H9 (cell line): ENCODE measurements at regions not wholly inside any gene's neighbourhood (a gene's known extent, or its start where the extent isn't known, plus 50 kb on each side); places are given as distances from the start of the nearest gene placed in this dataset.

Experiments
- DNase-seq: peaks from one replicate; pipeline ENCODE4 v3.0.0-alpha.2; 2017
- H2AFZ ChIP-seq: one replicate; pipeline ENCODE4 v1.6.1; 2013; ENCODE audit warnings: mild to moderate bottlenecking, low read length, control low read depth, moderate library complexity
- H2AK5ac ChIP-seq: 2 replicates; pipeline ENCODE4 v1.6.1; 2013; ENCODE audit warnings: low read length, control low read depth, mixed read lengths; ENCODE audit not compliant: insufficient read length
- H2BK120ac ChIP-seq: one replicate; pipeline ENCODE4 v1.6.1; 2013; ENCODE audit warnings: low read depth, mild to moderate bottlenecking, low read length, control low read depth, inconsistent platforms; ENCODE audit not compliant: poor library complexity, severe bottlenecking
- H2BK12ac ChIP-seq: 2 replicates; pipeline ENCODE4 v1.6.1; 2013; ENCODE audit warnings: low read length, control low read depth, mixed read lengths, low read depth; ENCODE audit not compliant: insufficient read length
- H2BK15ac ChIP-seq: 2 replicates; pipeline ENCODE4 v1.6.1; 2013; ENCODE audit warnings: low read depth, low read length, control low read depth
- H2BK20ac ChIP-seq: one replicate; pipeline ENCODE4 v1.6.1; 2013; ENCODE audit warnings: low read depth, mild to moderate bottlenecking, low read length, control low read depth, inconsistent platforms; ENCODE audit not compliant: poor library complexity, severe bottlenecking
- H2BK5ac ChIP-seq: 2 replicates; pipeline ENCODE4 v1.6.1; 2013; ENCODE audit warnings: low read length, control low read depth, mixed read lengths; ENCODE audit not compliant: insufficient read length
- H3K14ac ChIP-seq: 2 replicates; pipeline ENCODE4 v1.6.1; 2013; ENCODE audit warnings: low read length, control low read depth; ENCODE audit not compliant: insufficient read depth
- H3K18ac ChIP-seq: 2 replicates; pipeline ENCODE4 v1.6.1; 2013; ENCODE audit warnings: low read depth, mild to moderate bottlenecking, mixed read lengths, low read length, control low read depth; ENCODE audit not compliant: insufficient read length
- H3K23ac ChIP-seq: 2 replicates; pipeline ENCODE4 v1.6.1; 2013; ENCODE audit warnings: low read length, control low read depth, mixed read lengths, low read depth; ENCODE audit not compliant: insufficient read length
- H3K23me2 ChIP-seq: 2 replicates; pipeline ENCODE4 v1.6.1; 2013; ENCODE audit warnings: low read depth, mild to moderate bottlenecking, mixed read lengths, low read length, control low read depth; ENCODE audit not compliant: insufficient read length, poor library complexity, severe bottlenecking
- H3K27ac ChIP-seq: 2 replicates; pipeline ENCODE4 v1.5.1; 2013; ENCODE audit warnings: low read length, control low read depth, mixed read lengths, low read depth; ENCODE audit not compliant: insufficient read length
- H3K27me3 ChIP-seq: 2 replicates; pipeline ENCODE4 v1.6.1; 2013; ENCODE audit warnings: low read length, control low read depth, inconsistent platforms; ENCODE audit not compliant: insufficient read depth
- H3K4ac ChIP-seq: 2 replicates; pipeline ENCODE4 v1.6.1; 2013; ENCODE audit warnings: low read depth, mild to moderate bottlenecking, control low read depth, inconsistent platforms, low read length, moderate library complexity
- H3K4me1 ChIP-seq: 2 replicates; pipeline ENCODE4 v1.6.1; 2013; ENCODE audit warnings: low read length, control low read depth, inconsistent platforms; ENCODE audit not compliant: insufficient read depth
- H3K4me2 ChIP-seq: 2 replicates; pipeline ENCODE4 v1.6.1; 2013; ENCODE audit warnings: low read length, control low read depth, mixed read lengths; ENCODE audit not compliant: insufficient read length, insufficient read depth
- H3K56ac ChIP-seq: 2 replicates; pipeline ENCODE4 v1.6.1; 2013; ENCODE audit warnings: low read depth, mild to moderate bottlenecking, mixed read lengths, low read length, control low read depth; ENCODE audit not compliant: insufficient read length
- H3K79me1 ChIP-seq: 2 replicates; pipeline ENCODE4 v1.6.1; 2013; ENCODE audit warnings: low read depth, mild to moderate bottlenecking, moderate library complexity, low read length, control low read depth, inconsistent platforms; ENCODE audit not compliant: insufficient read depth, poor library complexity, severe bottlenecking
- H3K79me2 ChIP-seq: 2 replicates; pipeline ENCODE4 v1.6.1; 2013; ENCODE audit warnings: low read length, control low read depth, inconsistent platforms; ENCODE audit not compliant: insufficient read depth
- H3K9ac ChIP-seq: 2 replicates; pipeline ENCODE4 v1.6.1; 2013; ENCODE audit warnings: low read length, control low read depth, mixed read lengths; ENCODE audit not compliant: insufficient read length; ENCODE audit errors: extremely low read depth
- H3K9me3 ChIP-seq: one replicate; pipeline ENCODE4 v1.6.1; 2013; ENCODE audit warnings: low read depth, low read length, inconsistent platforms; ENCODE audit not compliant: control insufficient read depth
- H3T11ph ChIP-seq: one replicate; pipeline ENCODE4 v1.6.1; 2013; ENCODE audit warnings: mild to moderate bottlenecking, low read length, control low read depth, inconsistent platforms
- H4K20me1 ChIP-seq: one replicate; pipeline ENCODE4 v1.6.1; 2013; ENCODE audit not compliant: control insufficient read depth, insufficient read length, insufficient read depth
- H4K5ac ChIP-seq: 2 replicates; pipeline ENCODE4 v1.6.1; 2013; ENCODE audit warnings: low read depth, mild to moderate bottlenecking, mixed read lengths, low read length, control low read depth; ENCODE audit not compliant: insufficient read length
- H4K8ac ChIP-seq: replicated peaks from 2 replicates; pipeline ENCODE4 v1.6.1; 2013; ENCODE audit warnings: low read length, control low read depth, mixed read lengths, low read depth; ENCODE audit not compliant: insufficient read length
- H4K91ac ChIP-seq: 2 replicates; pipeline ENCODE4 v1.6.1; 2013; ENCODE audit warnings: low read depth, mild to moderate bottlenecking, moderate library complexity, mixed read lengths, low read length, control low read depth; ENCODE audit not compliant: insufficient read length
- H3K27ac Mint-ChIP-seq, 3 experiments: 2 replicates in 2 of 3; 3 replicates in 1 of 3; pipeline ENCODE4 v1.8.0; 2020 to 2021; ENCODE audit warnings: mixed read lengths in 3 of 3, mild to moderate bottlenecking in 1 of 3, moderate library complexity in 1 of 3
- H3K27me3 Mint-ChIP-seq: 2 replicates; pipeline ENCODE4 v1.8.0; 2021; ENCODE audit warnings: low read depth, mild to moderate bottlenecking, moderate library complexity, mixed read lengths
- H3K36me3 Mint-ChIP-seq, 3 experiments: 2 replicates in 2 of 3; 3 replicates in 1 of 3; pipeline ENCODE4 v1.8.0; 2020 to 2021; ENCODE audit warnings: low read depth in 3 of 3, mixed read lengths in 3 of 3; ENCODE audit not compliant: insufficient read depth in 1 of 3
- H3K4me1 Mint-ChIP-seq, 2 experiments: 2 replicates each; pipeline ENCODE4 v1.8.0; 2020; ENCODE audit warnings: mixed read lengths in 2 of 2
- H3K4me3 Mint-ChIP-seq, 2 experiments: 2 replicates in 1 of 2; 3 replicates in 1 of 2; pipeline ENCODE4 v1.8.0; 2020 to 2021; ENCODE audit warnings: mild to moderate bottlenecking in 2 of 2, mixed read lengths in 2 of 2, moderate library complexity in 1 of 2
- H3K9me3 Mint-ChIP-seq, 2 experiments: 2 replicates in 1 of 2; 3 replicates in 1 of 2; pipeline ENCODE4 v1.8.0; 2020; ENCODE audit warnings: mild to moderate bottlenecking in 2 of 2, mixed read lengths in 2 of 2, moderate library complexity in 1 of 2
- CTCF ChIP-seq: fragments of 200-600 bp; sonication (generic); conservative IDR thresholded peaks from 3 replicates; pipeline ENCODE4 v1.8.0; 2021; ENCODE audit warnings: antibody characterized with exemption, mild to moderate bottlenecking
- WGBS: extraction: QIAGEN DNeasy Blood & Tissue Kit; methylation state at CpG from one replicate; pipeline ENCODE4 v1.1.7; 2013; ENCODE audit warnings: missing lambda C conversion rate, low lambda C conversion rate, mixed read lengths; ENCODE audit not compliant: insufficient read length; ENCODE audit errors: extremely low coverage; 5-methylcytosine and 5-hydroxymethylcytosine counted together

GRCh38 chr2:65788556-65788955 lies 356.2 kb upstream of the SPRED2 start:
- Histone ChIP-seq H3K23me2 (no peaks in the 10 kb centered on the region), H3K27me3 (no peaks in the 10 kb centered on the region), H3K79me2 (no peaks in the 10 kb centered on the region), H3K56ac (no peak overlapping the region), H3K4ac (no peak overlapping the region), H4K20me1 (no peaks in the 10 kb centered on the region), H4K5ac (no peak overlapping the region), H3K23ac (no peak overlapping the region), H4K8ac (no peak overlapping the region), H2BK15ac (no peak overlapping the region), H2AFZ (no peak overlapping the region), H2BK5ac (no peak overlapping the region), H3K9me3 (no peaks in the 10 kb centered on the region), H3K9ac (no peak overlapping the region), H3K18ac (no peak overlapping the region), H3K4me2 (no peak overlapping the region), H3K4me1 (no peaks in the 10 kb centered on the region), H4K91ac (no peak overlapping the region), H2AK5ac (no peak overlapping the region), H3K14ac (no peak overlapping the region), H2BK12ac (no peak overlapping the region), H3K27ac (no peak overlapping the region), H3K79me1 (no peaks in the 10 kb centered on the region), H3T11ph (no peak overlapping the region), H2BK20ac (no peak overlapping the region), H2BK120ac (no peak overlapping the region)
- Mint-ChIP-seq H3K4me1 (peaks cover 8% of the 10 kb centered on the region in 2 experiments; a peak in 3 of 4 replicates), H3K27me3 (peaks cover 3% of the 10 kb centered on the region), H3K9me3 (no peaks in the 10 kb centered on the region), H3K27ac (no peak overlapping the region), H3K4me3 (no peak overlapping the region), H3K36me3 (no peaks in the 10 kb centered on the region)
- TF ChIP-seq CTCF, result no peak
- no peak for DNase-seq
- WGBS, result no CpG with 5 or more reads among the region's 5 CpGs
